HepG2 (cell line): ENCODE measurements at regions not wholly inside any gene's neighbourhood (a gene's known extent, or its start where the extent isn't known, plus 50 kb on each side); places are given as distances from the start of the nearest gene placed in this dataset.
A peak's percentile ranks its signal among the peaks of the same experiment; 100 is the strongest.

ENCODE experiments used
- ATAC-seq: fragments of 200-7000 bp; cut with Tn5 transposase; 3 replicates; pipeline ENCODE4 v1.9.1; 2020; ENCODE audit warnings: mild to moderate bottlenecking, moderate library complexity
- BruUV-seq: library from RNA; stranded (reverse); fragments of 400-500 nt; replicated peaks from 2 replicates; lab custom pipeline; 2021; lab: Mats Ljungman, UMichigan
- CTCF ChIA-PET: fragments of 300-600 bp; formaldehyde crosslinking; extraction: SDS; loops from one replicate; lab custom pipeline; 2021; ENCODE audit warnings: low total read pairs, inconsistent platforms, low intra/inter-chr PET ratio; lab: Yijun Ruan, JAX
- POLR2A ChIA-PET: fragments of 350-600 bp; sonication (Branson Sonifier 250); formaldehyde crosslinking; loops from one replicate; lab custom pipeline; 2020; ENCODE audit warnings: antibody characterized with exemption, inconsistent platforms; lab: Yijun Ruan, JAX
- DNase-seq: peaks from one replicate; pipeline ENCODE4 v3.0.0-alpha.2; 2015; ENCODE audit warnings: low spot score
- FAIRE-seq: peaks from 3 replicates; lab custom pipeline; 2011; peaks lifted over from hg19 to GRCh38; lab: Jason Lieb, UNC
- H2AFZ ChIP-seq: one replicate; pipeline ENCODE4 v1.6.1; 2011; ENCODE audit warnings: low read length, inconsistent platforms
- H3K27ac ChIP-seq: fragments of 300-600 bp; 3 replicates; pipeline ENCODE4 v1.8.0; 2011; ENCODE audit warnings: mixed run types, mild to moderate bottlenecking, mixed read lengths, low read length, inconsistent platforms; ENCODE audit not compliant: insufficient read depth; ENCODE audit errors: extremely low read length
- H3K27me3 ChIP-seq, 2 experiments: fragments of 200-600 bp in 1 of 2; 2 replicates in 1 of 2; 3 replicates in 1 of 2; pipeline versions ENCODE4 v1.6.0 to v1.8.0; 2011; ENCODE audit warnings: low read length in 2 of 2, mild to moderate bottlenecking in 2 of 2, moderate library complexity in 2 of 2, inconsistent platforms in 1 of 2; ENCODE audit not compliant: insufficient read depth in 2 of 2, control insufficient read depth in 1 of 2
- H3K36me3 ChIP-seq, 2 experiments: fragments of 200-600 bp in 1 of 2; replicated peaks in 1 of 2; 2 replicates in 1 of 2; 3 replicates in 1 of 2; pipeline versions ENCODE4 v1.5.1 to v1.8.0; 2011; ENCODE audit warnings: low read length in 2 of 2, inconsistent platforms in 1 of 2; ENCODE audit not compliant: insufficient read depth in 2 of 2, control insufficient read depth in 1 of 2
- H3K4me1 ChIP-seq: 2 replicates; pipeline ENCODE4 v1.5.1; 2012; ENCODE audit warnings: low read length, inconsistent platforms; ENCODE audit not compliant: insufficient read depth
- H3K4me2 ChIP-seq: 2 replicates; pipeline ENCODE4 v1.6.0; 2011; ENCODE audit warnings: low read depth, low read length, inconsistent platforms
- H3K4me3 ChIP-seq, 3 experiments: fragments of 200-600 bp in 1 of 3; sonication (generic), shearing (Covaris generic) in 1 of 3; replicated peaks in 1 of 3; 2 replicates each; pipeline ENCODE4 v1.5.1; 2011 to 2016; ENCODE audit warnings: low read length in 3 of 3, inconsistent platforms in 2 of 3, low read depth in 2 of 3, mild to moderate bottlenecking in 2 of 3, control low read depth in 1 of 3, mixed read lengths in 1 of 3; ENCODE audit not compliant: insufficient read depth in 1 of 3
- H3K79me2 ChIP-seq: one replicate; pipeline ENCODE4 v1.6.1; 2011; ENCODE audit warnings: low read length, inconsistent platforms; ENCODE audit not compliant: insufficient read depth
- H3K9ac ChIP-seq: 2 replicates; pipeline ENCODE4 v1.6.0; 2011; ENCODE audit warnings: mild to moderate bottlenecking, low read depth, low read length, inconsistent platforms; ENCODE audit not compliant: insufficient read depth
- H3K9me3 ChIP-seq: 2 replicates; pipeline ENCODE4 v1.5.1; 2012; ENCODE audit warnings: mild to moderate bottlenecking, low read length
- H4K20me1 ChIP-seq: 2 replicates; pipeline ENCODE4 v1.6.0; 2011; ENCODE audit warnings: inconsistent platforms, mild to moderate bottlenecking, low read length, moderate library complexity; ENCODE audit not compliant: insufficient read depth
- GRHL1 ChIP-seq: sonication (generic); formaldehyde crosslinking; conservative IDR thresholded peaks from 2 replicates; pipeline ENCODE4 v1.8.0; 2022; ENCODE audit warnings: missing genetic modification reagents
- HIVEP1 ChIP-seq: sonication (generic); formaldehyde crosslinking; IDR thresholded peaks from 2 replicates; pipeline ENCODE4 v1.4.0; 2020; ENCODE audit warnings: mild to moderate bottlenecking, missing genetic modification reagents
- NFE2L2 ChIP-seq: fragments of 150-350 bp; IDR thresholded peaks from 2 replicates; pipeline ENCODE4 v1.6.1; 2014; ENCODE audit warnings: low read length
- SP140L ChIP-seq: sonication (generic); formaldehyde crosslinking; IDR thresholded peaks from 2 replicates; pipeline ENCODE4 v1.4.0; 2020; ENCODE audit warnings: missing genetic modification reagents, borderline replicate concordance
- ZBTB39 ChIP-seq: sonication (generic); formaldehyde crosslinking; IDR thresholded peaks from 2 replicates; pipeline ENCODE4 v1.5.0; 2020; ENCODE audit warnings: missing genetic modification reagents
- ZNF441 ChIP-seq: sonication (generic); formaldehyde crosslinking; IDR thresholded peaks from 2 replicates; pipeline ENCODE4 v1.7.0; 2021; ENCODE audit warnings: missing genetic modification reagents, borderline replicate concordance
- ZSCAN29 ChIP-seq: sonication (generic); formaldehyde crosslinking; conservative IDR thresholded peaks from 2 replicates; pipeline ENCODE4 v1.4.0; 2020; ENCODE audit warnings: mild to moderate bottlenecking, missing genetic modification reagents
- WGBS: methylation state at CpG from one replicate; pipeline ENCODE4 v1.1.6; 2017; ENCODE audit warnings: low lambda C conversion rate; 5-methylcytosine and 5-hydroxymethylcytosine counted together
- in situ Hi-C: cut with HindIII; loops from 2 replicates; pipeline ENCODE4 v1.10.0; 2017; ENCODE audit warnings: low pct_unique_long_range_greater_than_20kb; ENCODE audit not compliant: extremely low pct_ligation_motif_present
- intact Hi-C: fragments of 100-400 bp; cut with micrococcal nuclease; formaldehyde crosslinking; loops from one replicate; pipeline ENCODE4 v1.10.0; 2022; ENCODE audit not compliant: unreplicated experiment
- TF ChIP-seq, protein P1 (sequence below): sonication (generic); formaldehyde crosslinking; IDR thresholded peaks from 2 replicates; pipeline ENCODE4 v1.8.1; 2023; ENCODE audit warnings: mild to moderate bottlenecking, missing genetic modification reagents
- TF ChIP-seq, protein P2 (sequence below): sonication (generic); formaldehyde crosslinking; IDR thresholded peaks from 2 replicates; pipeline ENCODE4 v1.5.1; 2020; ENCODE audit warnings: mild to moderate bottlenecking, missing genetic modification reagents, moderate library complexity
- TF ChIP-seq, protein P3 (sequence below): sonication (generic); formaldehyde crosslinking; IDR thresholded peaks from 2 replicates; pipeline ENCODE4 v1.8.0; 2022; ENCODE audit warnings: mild to moderate bottlenecking, missing genetic modification reagents, borderline replicate concordance

GRCh38 chr3:36212251-36212650, 168.1 kb upstream of the STAC start:
- Histone ChIP-seq H3K9ac (no peak overlapping the region), H3K36me3 (no peaks in the 10 kb centered on the region), H3K79me2 (no peaks in the 10 kb centered on the region), H3K4me3 (no peak overlapping the region), H3K4me1 (no peaks in the 10 kb centered on the region), H3K4me2 (no peak overlapping the region), H3K9me3 (no peaks in the 10 kb centered on the region), H3K27ac (no peak overlapping the region), H2AFZ (no peak overlapping the region), H3K27me3 (no peaks in the 10 kb centered on the region), H4K20me1 (no peaks in the 10 kb centered on the region)
- in situ Hi-C loops (no loop called here), intact Hi-C loops (no loop called here)
- WGBS = 30% methylated on average over 2 of the region's 2 CpGs
- DNase-seq (no peak), ATAC-seq (no peak), FAIRE-seq (no peak)
- ChIA-PET CTCF (no interaction called here), POLR2A (no interaction called here)
- no TSS peak for BruUV-seq
- TF ChIP-seq, protein P1, sequence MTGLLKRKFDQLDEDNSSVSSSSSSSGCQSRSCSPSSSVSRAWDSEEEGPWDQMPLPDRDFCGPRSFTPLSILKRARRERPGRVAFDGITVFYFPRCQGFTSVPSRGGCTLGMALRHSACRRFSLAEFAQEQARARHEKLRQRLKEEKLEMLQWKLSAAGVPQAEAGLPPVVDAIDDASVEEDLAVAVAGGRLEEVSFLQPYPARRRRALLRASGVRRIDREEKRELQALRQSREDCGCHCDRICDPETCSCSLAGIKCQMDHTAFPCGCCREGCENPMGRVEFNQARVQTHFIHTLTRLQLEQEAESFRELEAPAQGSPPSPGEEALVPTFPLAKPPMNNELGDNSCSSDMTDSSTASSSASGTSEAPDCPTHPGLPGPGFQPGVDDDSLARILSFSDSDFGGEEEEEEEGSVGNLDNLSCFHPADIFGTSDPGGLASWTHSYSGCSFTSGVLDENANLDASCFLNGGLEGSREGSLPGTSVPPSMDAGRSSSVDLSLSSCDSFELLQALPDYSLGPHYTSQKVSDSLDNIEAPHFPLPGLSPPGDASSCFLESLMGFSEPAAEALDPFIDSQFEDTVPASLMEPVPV (CRISPR knock-in tag) = no peak
- TF ChIP-seq NFE2L2 = 0 out of 2 replicates have a peak, but pooled peaks have one; percentile 10

DNA sequence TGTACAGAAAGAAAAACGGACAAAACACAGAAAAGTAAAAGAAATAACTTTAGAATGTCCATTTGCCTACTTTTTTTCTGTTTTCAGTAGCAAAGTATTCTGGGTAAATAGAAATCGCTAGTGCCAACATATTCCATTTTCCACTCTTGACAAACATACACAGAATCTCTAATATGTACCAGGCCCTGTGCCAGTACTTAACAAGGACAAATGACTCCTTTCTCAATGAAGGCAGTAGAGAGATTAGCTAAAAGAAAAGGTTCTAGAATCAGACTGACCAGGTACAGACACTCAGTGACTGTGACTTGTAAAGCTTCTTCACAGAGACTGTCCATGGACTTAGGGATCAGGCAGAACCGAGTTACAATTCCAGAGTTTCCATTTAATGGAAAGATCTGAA, 165.8 kb upstream of the STAC start:
- no peak overlapping the region for H2AFZ ChIP-seq
- H3K4me1 ChIP-seq = no peaks in the 10 kb centered on the region
- no peak overlapping the region for H3K4me2 ChIP-seq
- in situ Hi-C loops = no loop called here
- H3K4me3 ChIP-seq = no peak overlapping the region
- ATAC-seq = no peak
- no peaks in the 10 kb centered on the region for H3K79me2 ChIP-seq
- ChIA-PET POLR2A (no interaction called here), CTCF (no interaction called here)
- DNase-seq = no peak
- no peaks in the 10 kb centered on the region for H3K36me3 ChIP-seq
- no TSS peak for BruUV-seq
- no peak for FAIRE-seq
- no peaks in the 10 kb centered on the region for H3K27me3 ChIP-seq
- H3K27ac ChIP-seq = no peak overlapping the region
- 2% methylated on average over 3 of the region's 3 CpGs for WGBS
- H3K9me3 ChIP-seq = peaks cover 11% of the 10 kb centered on the region; the same call in 1 of the 2 replicates
- no peak overlapping the region for H3K9ac ChIP-seq
- intact Hi-C loops = no loop called here
- H4K20me1 ChIP-seq = no peaks in the 10 kb centered on the region
- TF ChIP-seq ZSCAN29 (CRISPR knock-in tag) (no peak), ZBTB39 (CRISPR knock-in tag) (no peak), ZNF441 (no peak), SP140L (no peak), HIVEP1 (CRISPR knock-in tag) (no peak), GRHL1 (CRISPR knock-in tag) (no peak)
- TF ChIP-seq, protein P2, sequence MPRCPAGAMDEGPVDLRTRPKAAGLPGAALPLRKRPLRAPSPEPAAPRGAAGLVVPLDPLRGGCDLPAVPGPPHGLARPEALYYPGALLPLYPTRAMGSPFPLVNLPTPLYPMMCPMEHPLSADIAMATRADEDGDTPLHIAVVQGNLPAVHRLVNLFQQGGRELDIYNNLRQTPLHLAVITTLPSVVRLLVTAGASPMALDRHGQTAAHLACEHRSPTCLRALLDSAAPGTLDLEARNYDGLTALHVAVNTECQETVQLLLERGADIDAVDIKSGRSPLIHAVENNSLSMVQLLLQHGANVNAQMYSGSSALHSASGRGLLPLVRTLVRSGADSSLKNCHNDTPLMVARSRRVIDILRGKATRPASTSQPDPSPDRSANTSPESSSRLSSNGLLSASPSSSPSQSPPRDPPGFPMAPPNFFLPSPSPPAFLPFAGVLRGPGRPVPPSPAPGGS (CRISPR knock-in tag) = no peak
- TF ChIP-seq, protein P3, sequence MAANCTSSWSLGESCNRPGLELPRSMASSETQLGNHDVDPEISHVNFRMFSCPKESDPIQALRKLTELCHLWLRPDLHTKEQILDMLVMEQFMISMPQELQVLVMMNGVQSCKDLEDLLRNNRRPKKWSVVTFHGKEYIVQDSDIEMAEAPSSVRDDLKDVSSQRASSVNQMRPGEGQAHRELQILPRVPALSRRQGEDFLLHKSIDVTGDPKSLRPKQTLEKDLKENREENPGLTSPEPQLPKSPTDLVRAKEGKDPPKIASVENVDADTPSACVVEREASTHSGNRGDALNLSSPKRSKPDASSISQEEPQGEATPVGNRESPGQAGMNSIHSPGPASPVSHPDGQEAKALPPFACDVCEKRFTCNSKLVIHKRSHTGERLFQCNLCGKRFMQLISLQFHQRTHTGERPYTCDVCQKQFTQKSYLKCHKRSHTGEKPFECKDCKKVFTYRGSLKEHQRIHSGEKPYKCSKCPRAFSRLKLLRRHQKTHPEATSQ (CRISPR knock-in tag) = no peak
